HEK293 (cell line): ENCODE measurements at regions not wholly inside any gene's neighbourhood (a gene's known extent, or its start where the extent isn't known, plus 50 kb on each side); places are given as distances from the start of the nearest gene placed in this dataset.

Experiments used
- BCL11A ChIP-seq: fragments of 450-650 bp; formaldehyde crosslinking; IDR thresholded peaks from 2 replicates; pipeline ENCODE4 v1.5.1; 2016; ENCODE audit warnings: low read depth, missing biosample characterization, missing genetic modification characterization
- CTCF ChIP-seq: fragments of 450-650 bp; formaldehyde crosslinking; IDR thresholded peaks from 2 replicates; pipeline ENCODE4 v1.5.1; 2016; ENCODE audit warnings: missing biosample characterization, missing genetic modification characterization
- GLIS2 ChIP-seq: fragments of 450-650 bp; formaldehyde crosslinking; IDR thresholded peaks from 2 replicates; pipeline ENCODE4 v1.5.1; 2016; ENCODE audit warnings: missing biosample characterization, missing genetic modification characterization
- PBX3 ChIP-seq: sonication (generic); formaldehyde crosslinking; IDR thresholded peaks from 2 replicates; pipeline ENCODE4 v1.8.1; 2022; ENCODE audit warnings: mild to moderate bottlenecking, moderate library complexity, missing genetic modification reagents
- REST ChIP-seq: fragments of 450-650 bp; formaldehyde crosslinking; IDR thresholded peaks from 2 replicates; pipeline ENCODE4 v1.5.1; 2016; ENCODE audit warnings: missing biosample characterization, missing genetic modification characterization
- YY1 ChIP-seq: fragments of 450-650 bp; formaldehyde crosslinking; IDR thresholded peaks from 2 replicates; pipeline ENCODE4 v1.5.1; 2018; ENCODE audit warnings: missing biosample characterization, missing genetic modification characterization
- ZBTB1 ChIP-seq: fragments of 450-650 bp; formaldehyde crosslinking; IDR thresholded peaks from 2 replicates; pipeline ENCODE4 v1.5.1; 2016; ENCODE audit warnings: missing biosample characterization, missing genetic modification characterization
- ZFP3 ChIP-seq: fragments of 450-650 bp; formaldehyde crosslinking; IDR thresholded peaks from 2 replicates; pipeline ENCODE4 v1.5.1; 2016; ENCODE audit warnings: low read depth, missing biosample characterization, missing genetic modification characterization
- ZNF121 ChIP-seq: fragments of 450-650 bp; formaldehyde crosslinking; IDR thresholded peaks from 2 replicates; pipeline ENCODE4 v1.5.1; 2016; ENCODE audit warnings: missing biosample characterization, missing genetic modification characterization
- ZNF202 ChIP-seq: fragments of 450-650 bp; formaldehyde crosslinking; IDR thresholded peaks from 2 replicates; pipeline ENCODE4 v1.5.1; 2016; ENCODE audit warnings: missing biosample characterization, missing genetic modification characterization, borderline replicate concordance
- ZNF335 ChIP-seq: fragments of 450-650 bp; formaldehyde crosslinking; conservative IDR thresholded peaks from 2 replicates; pipeline ENCODE4 v1.5.1; 2016; ENCODE audit warnings: missing biosample characterization, missing genetic modification characterization
- ZNF692 ChIP-seq: fragments of 450-650 bp; formaldehyde crosslinking; IDR thresholded peaks from 2 replicates; pipeline ENCODE4 v1.5.1; 2016; ENCODE audit warnings: missing biosample characterization, missing genetic modification characterization

DNA sequence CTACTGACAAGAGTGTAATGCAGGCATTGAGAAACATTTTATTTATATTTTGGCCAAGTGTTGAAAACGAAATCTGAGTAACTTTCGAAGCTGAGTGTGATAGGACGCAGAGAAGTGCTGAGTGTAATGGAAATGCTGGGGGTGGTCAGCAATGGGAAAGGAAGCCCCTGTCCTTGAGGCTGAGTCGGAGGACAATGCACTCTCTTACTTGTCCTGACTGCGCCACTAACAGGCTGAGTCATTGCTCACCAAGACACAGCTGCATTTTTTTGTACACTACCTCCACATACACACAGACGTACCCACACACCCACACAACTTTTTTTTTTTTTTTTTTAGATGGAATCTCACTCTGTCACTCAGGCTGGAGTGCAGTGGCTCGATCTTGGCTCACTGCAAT is 637.7 kb downstream of the SLCO4C1 start:
- TF ChIP-seq REST (tag by site-specific recombination) (no peak), CTCF (tag by site-specific recombination) (no peak), ZNF692 (tag by site-specific recombination) (no peak), ZNF202 (tag by site-specific recombination) (no peak), ZBTB1 (tag by site-specific recombination) (no peak), YY1 (tag by site-specific recombination) (no peak), ZNF335 (tag by site-specific recombination) (no peak), ZFP3 (tag by site-specific recombination) (no peak), PBX3 (no peak), GLIS2 (no peak), ZNF121 (tag by site-specific recombination) (no peak), BCL11A (tag by site-specific recombination) (no peak)
